ENCODE measurements at regions not wholly inside any gene's neighbourhood (a gene's known extent, or its start where the extent isn't known, plus 50 kb on each side); places are given as distances from the start of the nearest gene placed in this dataset.

GRCh38 chr12:126464153-126464552 lies 1398.9 kb downstream of the AACS start:
- intact Hi-C loops (cut with DNase I) = no loop called here
- no peak overlapping the region for H3K4me3 ChIP-seq
- no peaks in the 10 kb centered on the region for H3K4me1 ChIP-seq
- no peaks in the 10 kb centered on the region for H3K36me3 ChIP-seq
- no peaks in the 10 kb centered on the region for H3K9me3 ChIP-seq
- no peak overlapping the region for H3K27ac ChIP-seq
- TF ChIP-seq, protein P1, sequence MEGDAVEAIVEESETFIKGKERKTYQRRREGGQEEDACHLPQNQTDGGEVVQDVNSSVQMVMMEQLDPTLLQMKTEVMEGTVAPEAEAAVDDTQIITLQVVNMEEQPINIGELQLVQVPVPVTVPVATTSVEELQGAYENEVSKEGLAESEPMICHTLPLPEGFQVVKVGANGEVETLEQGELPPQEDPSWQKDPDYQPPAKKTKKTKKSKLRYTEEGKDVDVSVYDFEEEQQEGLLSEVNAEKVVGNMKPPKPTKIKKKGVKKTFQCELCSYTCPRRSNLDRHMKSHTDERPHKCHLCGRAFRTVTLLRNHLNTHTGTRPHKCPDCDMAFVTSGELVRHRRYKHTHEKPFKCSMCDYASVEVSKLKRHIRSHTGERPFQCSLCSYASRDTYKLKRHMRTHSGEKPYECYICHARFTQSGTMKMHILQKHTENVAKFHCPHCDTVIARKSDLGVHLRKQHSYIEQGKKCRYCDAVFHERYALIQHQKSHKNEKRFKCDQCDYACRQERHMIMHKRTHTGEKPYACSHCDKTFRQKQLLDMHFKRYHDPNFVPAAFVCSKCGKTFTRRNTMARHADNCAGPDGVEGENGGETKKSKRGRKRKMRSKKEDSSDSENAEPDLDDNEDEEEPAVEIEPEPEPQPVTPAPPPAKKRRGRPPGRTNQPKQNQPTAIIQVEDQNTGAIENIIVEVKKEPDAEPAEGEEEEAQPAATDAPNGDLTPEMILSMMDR (IDR thresholded peaks at IDR 0.05) = no peak
- H3K27me3 ChIP-seq = no peaks in the 10 kb centered on the region
- DNase-seq (no peak), ATAC-seq (no peak)

- no peak for DNase-seq
- Histone ChIP-seq H3K27me3 (no peaks in the 10 kb centered on the region), H3K4me3 (no peak overlapping the region), H3K27ac (no peak overlapping the region), H3K9me3 (no peaks in the 10 kb centered on the region), H3K36me3 (no peaks in the 10 kb centered on the region), H3K4me1 (no peaks in the 10 kb centered on the region)
- intact Hi-C loops (cut with DNase I) = no loop called here
- TF ChIP-seq, protein P1 (IDR thresholded peaks at IDR 0.05) = no peak
- no peak for ATAC-seq
Measured at GRCh38 chr12:126469211-126469610, 1404.0 kb downstream of the AACS start.

DNA sequence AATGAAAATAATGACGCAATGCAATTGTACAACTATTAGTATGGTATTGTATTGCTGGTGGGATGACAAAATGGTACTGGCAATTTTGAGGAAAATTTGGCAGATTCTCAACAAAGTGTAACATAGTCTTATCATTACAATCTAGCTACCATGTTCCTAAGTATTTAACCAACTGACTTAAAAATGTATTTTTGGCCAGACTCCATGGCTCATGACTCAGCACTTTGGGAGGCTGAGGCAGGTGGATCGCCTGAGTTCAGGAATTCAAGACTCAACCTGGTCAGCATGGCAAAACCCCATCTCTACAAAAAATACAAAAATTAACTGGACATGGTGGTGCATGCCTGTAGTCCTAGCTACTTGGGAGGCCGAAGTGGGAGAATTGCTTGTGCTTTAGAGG lies 1409.5 kb downstream of the AACS start:
- ATAC-seq = no peak
- no peaks in the 10 kb centered on the region for H3K4me1 ChIP-seq

DNA sequence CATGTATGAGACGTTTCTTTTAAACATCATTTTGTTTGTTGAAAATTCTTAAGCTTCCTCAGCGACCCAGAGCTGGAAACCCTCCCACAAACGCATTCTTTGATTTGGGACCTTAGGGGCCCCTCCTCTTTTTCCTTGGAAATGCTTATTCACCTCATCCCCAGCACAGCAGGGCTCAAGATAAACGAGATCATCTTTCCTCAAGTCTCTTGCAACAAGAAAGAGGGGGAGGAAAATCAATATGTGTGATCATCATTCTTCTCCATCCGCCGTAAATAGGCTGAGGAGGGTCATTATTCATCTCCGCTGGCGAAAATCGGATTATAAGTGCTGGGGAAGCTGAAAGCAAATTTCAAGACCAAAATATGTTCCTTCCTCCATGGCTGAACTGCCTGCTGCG lies 1415.2 kb downstream of the AACS start:
- no peaks in the 10 kb centered on the region for H3K4me1 ChIP-seq
- TF ChIP-seq, protein P1 (IDR thresholded peaks at IDR 0.05) = no peak
- no peak overlapping the region for H3K27ac ChIP-seq
- no peaks in the 10 kb centered on the region for H3K36me3 ChIP-seq
- ATAC-seq (no peak), DNase-seq (no peak)
- no peaks in the 10 kb centered on the region for H3K9me3 ChIP-seq
- no peak overlapping the region for H3K4me3 ChIP-seq
- no peaks in the 10 kb centered on the region for H3K27me3 ChIP-seq
- intact Hi-C loops (cut with DNase I) = no loop called here

More for the DNA sequence above, 1409.5 kb downstream of the AACS start:
- H3K36me3 ChIP-seq = no peaks in the 10 kb centered on the region
- intact Hi-C loops (cut with DNase I) = no loop called here
- no peak overlapping the region for H3K27ac ChIP-seq
- no peaks in the 10 kb centered on the region for H3K27me3 ChIP-seq
- TF ChIP-seq, protein P1 (IDR thresholded peaks at IDR 0.05) = no peak
- DNase-seq = no peak
- no peaks in the 10 kb centered on the region for H3K9me3 ChIP-seq
- H3K4me3 ChIP-seq = no peak overlapping the region

GRCh38 chr12:126481688-126482087 lies 1416.5 kb downstream of the AACS start:
- no peak overlapping the region for H3K4me3 ChIP-seq
- H3K27me3 ChIP-seq = no peaks in the 10 kb centered on the region
- no peaks in the 10 kb centered on the region for H3K9me3 ChIP-seq
- intact Hi-C loops (cut with DNase I) = no loop called here
- H3K4me1 ChIP-seq = no peaks in the 10 kb centered on the region
- ATAC-seq (no peak), DNase-seq (no peak)
- no peaks in the 10 kb centered on the region for H3K36me3 ChIP-seq
- no peak overlapping the region for H3K27ac ChIP-seq
- TF ChIP-seq, protein P1 (IDR thresholded peaks at IDR 0.05) = no peak

- no peaks in the 10 kb centered on the region for H3K4me1 ChIP-seq
- DNase-seq = no peak
- no peak for ATAC-seq
- H3K36me3 ChIP-seq = no peaks in the 10 kb centered on the region
- no peak overlapping the region for H3K27ac ChIP-seq
- no peaks in the 10 kb centered on the region for H3K27me3 ChIP-seq
- TF ChIP-seq, protein P1 (IDR thresholded peaks at IDR 0.05) = no peak
- intact Hi-C loops (cut with DNase I) = no loop called here
- no peak overlapping the region for H3K4me3 ChIP-seq
- no peaks in the 10 kb centered on the region for H3K9me3 ChIP-seq
Measured at GRCh38 chr12:126482238-126482889, 1417.1 kb downstream of the AACS start.

Measured in upper lobe of right lung (tissue), 1 donor.